DOHH2 (cell line): ENCODE measurements at regions not wholly inside any gene's neighbourhood (a gene's known extent, or its start where the extent isn't known, plus 50 kb on each side); places are given as distances from the start of the nearest gene placed in this dataset.

Experiments used
- CTCF ChIP-seq: fragments of 200-600 bp; sonication (generic); IDR thresholded peaks from one replicate; pipeline ENCODE4 v1.5.1; 2014; ENCODE audit warnings: antibody characterized with exemption, mild to moderate bottlenecking, low read depth, low read length; ENCODE audit not compliant: poor library complexity, severe bottlenecking
- EZH2phosphoT487 ChIP-seq: fragments of 200-600 bp; sonication (generic); IDR thresholded peaks from 2 replicates; pipeline ENCODE4 v1.6.1; 2017; ENCODE audit warnings: borderline replicate concordance, mild to moderate bottlenecking, antibody characterized with exemption, low read length, moderate library complexity, mixed read lengths

GRCh38 chr4:114081783-114082182, 102.3 kb upstream of the ARSJ start:
- TF ChIP-seq CTCF: no peak
- TF ChIP-seq EZH2phosphoT487: no peak
